IPS-20b (cell line): ENCODE measurements at regions not wholly inside any gene's neighbourhood (a gene's known extent, or its start where the extent isn't known, plus 50 kb on each side); places are given as distances from the start of the nearest gene placed in this dataset.

Experiments used
- H3K27ac ChIP-seq: one replicate; pipeline ENCODE4 v1.5.1; 2013; ENCODE audit warnings: low read length
- H3K27me3 ChIP-seq: 2 replicates; pipeline ENCODE4 v1.6.1; 2013; ENCODE audit warnings: mild to moderate bottlenecking, low read length, inconsistent platforms; ENCODE audit not compliant: insufficient read depth
- H3K36me3 ChIP-seq: 2 replicates; pipeline ENCODE4 v1.6.1; 2013; ENCODE audit warnings: low read depth, mild to moderate bottlenecking, inconsistent platforms, low read length, moderate library complexity; ENCODE audit not compliant: insufficient read depth
- H3K4me1 ChIP-seq: 2 replicates; pipeline ENCODE4 v1.6.1; 2013; ENCODE audit warnings: mild to moderate bottlenecking, control low read depth, inconsistent platforms, low read length, moderate library complexity; ENCODE audit not compliant: insufficient read depth
- H3K4me3 ChIP-seq: 2 replicates; pipeline ENCODE4 v1.5.1; 2013; ENCODE audit warnings: mild to moderate bottlenecking, low read length, inconsistent platforms
- H3K9ac ChIP-seq: 2 replicates; pipeline ENCODE4 v1.6.1; 2013; ENCODE audit warnings: low read depth, mild to moderate bottlenecking, inconsistent platforms, low read length, moderate library complexity
- H3K9me3 ChIP-seq: 2 replicates; pipeline ENCODE4 v1.6.1; 2013; ENCODE audit warnings: mild to moderate bottlenecking, low read depth, low read length, inconsistent platforms; ENCODE audit not compliant: insufficient read depth

- H3K4me1 ChIP-seq: no peaks in the 10 kb centered on the region
- no peak overlapping the region for H3K9ac ChIP-seq
- no peaks in the 10 kb centered on the region for H3K36me3 ChIP-seq
- no peaks in the 10 kb centered on the region for H3K9me3 ChIP-seq
- H3K27ac ChIP-seq: no peak overlapping the region
- H3K27me3 ChIP-seq: no peaks in the 10 kb centered on the region
- no peak overlapping the region for H3K4me3 ChIP-seq
These were observed 70.9 kb upstream of the TPRG1 start for GRCh38 chr3:189100866-189101265.

GRCh38 chr3:189101594-189101993 is 70.2 kb upstream of the TPRG1 start:
- no peaks in the 10 kb centered on the region for H3K9me3 ChIP-seq
- H3K9ac ChIP-seq: no peak overlapping the region
- H3K27me3 ChIP-seq: no peaks in the 10 kb centered on the region
- no peaks in the 10 kb centered on the region for H3K4me1 ChIP-seq
- H3K36me3 ChIP-seq: no peaks in the 10 kb centered on the region
- H3K27ac ChIP-seq: no peak overlapping the region
- H3K4me3 ChIP-seq: no peak overlapping the region

GRCh38 chr3:189103208-189103607 is 68.6 kb upstream of the TPRG1 start:
- Histone ChIP-seq H3K4me1 (no peaks in the 10 kb centered on the region), H3K4me3 (no peak overlapping the region), H3K9ac (no peak overlapping the region), H3K9me3 (no peaks in the 10 kb centered on the region), H3K27ac (no peak overlapping the region), H3K27me3 (no peaks in the 10 kb centered on the region), H3K36me3 (no peaks in the 10 kb centered on the region)

- Histone ChIP-seq H3K36me3 (no peaks in the 10 kb centered on the region), H3K4me1 (no peaks in the 10 kb centered on the region), H3K4me3 (no peak overlapping the region), H3K9me3 (no peaks in the 10 kb centered on the region), H3K27me3 (no peaks in the 10 kb centered on the region), H3K9ac (no peak overlapping the region), H3K27ac (no peak overlapping the region)
These were observed 63.7 kb upstream of the TPRG1 start for GRCh38 chr3:189108067-189108466.

GRCh38 chr3:189108735-189109134 is 63.0 kb upstream of the TPRG1 start:
- no peak overlapping the region for H3K9ac ChIP-seq
- H3K4me1 ChIP-seq: no peaks in the 10 kb centered on the region
- no peak overlapping the region for H3K27ac ChIP-seq
- no peaks in the 10 kb centered on the region for H3K36me3 ChIP-seq
- no peak overlapping the region for H3K4me3 ChIP-seq
- no peaks in the 10 kb centered on the region for H3K9me3 ChIP-seq
- no peaks in the 10 kb centered on the region for H3K27me3 ChIP-seq

- no peak overlapping the region for H3K4me3 ChIP-seq
- H3K9ac ChIP-seq: no peak overlapping the region
These were observed 62.6 kb upstream of the TPRG1 start for GRCh38 chr3:189109145-189109544.

GRCh38 chr3:189117087-189117486 is 54.7 kb upstream of the TPRG1 start:
- no peak overlapping the region for H3K4me3 ChIP-seq
- H3K27ac ChIP-seq: no peak overlapping the region
- H3K9ac ChIP-seq: no peak overlapping the region
- no peaks in the 10 kb centered on the region; the same call in 1 of the 2 replicates for H3K4me1 ChIP-seq
- no peaks in the 10 kb centered on the region for H3K9me3 ChIP-seq
- H3K27me3 ChIP-seq: no peaks in the 10 kb centered on the region
- H3K36me3 ChIP-seq: no peaks in the 10 kb centered on the region

More at GRCh38 chr3:189109145-189109544, 62.6 kb upstream of the TPRG1 start:
- H3K27me3 ChIP-seq: no peaks in the 10 kb centered on the region
- no peaks in the 10 kb centered on the region for H3K36me3 ChIP-seq
- H3K4me1 ChIP-seq: no peaks in the 10 kb centered on the region
- H3K27ac ChIP-seq: no peak overlapping the region
- no peaks in the 10 kb centered on the region for H3K9me3 ChIP-seq

GRCh38 chr3:189118896-189119295 is 52.9 kb upstream of the TPRG1 start:
- Histone ChIP-seq H3K36me3 (no peaks in the 10 kb centered on the region), H3K27me3 (no peaks in the 10 kb centered on the region), H3K9ac (no peak overlapping the region), H3K9me3 (no peaks in the 10 kb centered on the region), H3K27ac (no peak overlapping the region), H3K4me1 (no peaks in the 10 kb centered on the region; the same call in 1 of the 2 replicates), H3K4me3 (no peak overlapping the region)

- Histone ChIP-seq H3K27ac (no peak overlapping the region), H3K4me3 (no peak overlapping the region), H3K9ac (no peak overlapping the region), H3K27me3 (no peaks in the 10 kb centered on the region), H3K9me3 (no peaks in the 10 kb centered on the region), H3K4me1 (no peaks in the 10 kb centered on the region; the same call in 1 of the 2 replicates), H3K36me3 (no peaks in the 10 kb centered on the region)
These were observed 51.8 kb upstream of the TPRG1 start for GRCh38 chr3:189119950-189120349.

- H3K27ac ChIP-seq: no peak overlapping the region
- H3K4me1 ChIP-seq: no peaks in the 10 kb centered on the region; the same call in 1 of the 2 replicates
These were observed 50.7 kb upstream of the TPRG1 start for GRCh38 chr3:189121092-189121491.

More at GRCh38 chr3:189121092-189121491, 50.7 kb upstream of the TPRG1 start:
- Histone ChIP-seq H3K36me3 (no peaks in the 10 kb centered on the region), H3K9me3 (no peaks in the 10 kb centered on the region), H3K4me3 (no peak overlapping the region), H3K27me3 (no peaks in the 10 kb centered on the region), H3K9ac (no peak overlapping the region)
